Stimulated activated CD4-positive, alpha-beta T cell treated with anti-CD3 and anti-CD28 coated beads, Interleukin-12 subunit alpha, Interleukin-12 subunit beta, amount 100 ng/mL, for 24 hours (primary cell): ENCODE measurements at regions not wholly inside any gene's neighbourhood (a gene's known extent, or its start where the extent isn't known, plus 50 kb on each side); places are given as distances from the start of the nearest gene placed in this dataset.
"Not testable (repeated sequence)": the region's sequence is repeated elsewhere in the genome, so short reads cannot be mapped to it uniquely, and the experiment has no call there.

Source experiments
- DNase-seq, 2 experiments: peaks; one replicate each; pipeline ENCODE4 v3.0.0-alpha.2; 2020; ENCODE audit warnings: low read depth in 2 of 2

DNA sequence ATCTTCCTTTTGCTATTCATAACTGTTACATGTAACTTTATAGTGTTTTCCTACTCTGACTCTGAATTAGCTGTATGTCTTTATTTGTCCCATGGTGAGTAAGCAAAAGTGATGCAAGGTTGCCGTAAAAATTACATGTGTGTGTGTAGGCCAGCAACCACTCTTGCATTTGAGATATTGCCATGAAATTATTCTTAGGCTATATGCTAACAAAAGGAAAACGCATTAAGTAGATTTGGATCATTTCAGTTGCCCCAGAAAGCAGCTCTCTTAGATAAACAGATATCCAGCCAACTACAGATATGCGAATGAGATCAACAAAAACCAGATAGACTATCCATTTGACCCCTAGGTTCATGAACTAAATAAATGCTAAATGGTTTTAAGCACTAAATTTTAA, 73.6 kb downstream of the CYLC2 start:
- no peak for DNase-seq

DNA sequence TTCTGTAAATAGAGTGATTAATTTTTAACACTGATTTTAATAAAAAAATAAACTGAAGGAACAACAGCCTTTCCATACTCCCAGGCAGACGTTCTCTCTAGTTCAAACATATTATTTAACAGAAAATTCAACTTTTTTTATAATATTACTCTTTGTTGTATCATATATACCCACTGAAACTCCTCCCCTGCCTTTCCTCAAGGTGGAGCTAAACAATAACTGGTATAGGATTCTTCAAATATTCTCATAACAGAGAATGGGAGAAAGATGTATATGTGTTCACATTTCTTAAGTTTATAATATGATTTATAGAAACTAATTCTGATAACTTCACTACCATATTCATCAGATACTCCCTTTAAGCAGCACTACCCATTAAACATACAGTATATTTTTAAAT, 83.4 kb downstream of the CYLC2 start:
- DNase-seq: no peak

DNA sequence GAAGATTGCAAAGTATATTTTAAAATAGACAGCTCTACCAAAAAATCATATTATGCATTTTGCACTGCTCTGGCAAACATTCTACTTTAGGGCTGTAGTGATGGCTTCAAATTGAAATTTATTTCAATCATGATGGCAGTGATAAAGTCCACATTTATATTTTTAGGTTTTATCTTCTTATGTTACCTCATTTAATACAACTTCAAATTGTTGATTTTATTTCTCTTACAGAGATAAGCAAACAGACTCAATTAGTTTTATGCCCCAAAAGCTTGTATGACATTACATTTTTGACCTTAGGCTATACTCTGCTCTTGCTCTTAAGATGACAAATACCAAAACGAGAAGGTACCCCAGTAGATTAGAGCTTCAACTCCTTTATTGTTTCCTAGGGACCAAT, 87.4 kb downstream of the CYLC2 start:
- DNase-seq: no peak

DNA sequence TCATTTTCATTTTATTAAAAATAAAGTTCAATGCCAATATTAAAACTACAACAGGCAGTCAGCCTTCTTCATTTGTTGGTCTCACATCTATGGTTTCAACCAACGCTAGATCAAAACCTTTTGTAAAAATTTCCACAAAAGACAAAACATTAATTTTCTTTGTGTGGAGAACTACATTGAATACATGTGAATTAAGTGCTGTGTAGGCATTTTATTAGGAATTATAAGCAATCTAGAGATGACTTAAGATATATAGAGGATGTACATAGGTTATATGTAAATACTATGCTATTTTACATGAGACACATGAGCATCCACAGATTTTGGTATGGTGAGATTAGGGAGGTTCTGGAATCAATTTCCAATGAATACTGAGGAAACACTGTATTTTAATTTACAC, 94.2 kb downstream of the CYLC2 start:
- DNase-seq: no peak

DNA sequence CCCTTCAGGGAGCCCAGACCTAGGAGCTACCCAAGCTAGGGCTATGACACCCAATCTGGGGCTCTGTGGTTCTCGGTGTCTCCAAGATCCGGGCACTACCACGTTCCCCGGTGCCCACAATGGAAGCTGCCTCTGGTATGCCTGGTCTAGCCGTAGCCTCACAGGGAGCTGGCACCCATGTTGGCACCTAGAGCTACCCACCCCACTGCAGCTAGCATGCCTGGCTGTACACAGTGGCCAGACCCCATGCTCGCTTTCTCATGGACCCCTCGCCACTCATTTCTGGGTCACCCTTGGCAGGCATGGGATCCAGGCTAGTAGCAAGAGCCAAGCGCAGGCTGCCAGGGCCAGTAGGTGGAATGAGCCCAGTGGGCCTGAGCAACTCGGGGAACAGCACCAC, 109.0 kb downstream of the CYLC2 start:
- no peak for DNase-seq

DNA sequence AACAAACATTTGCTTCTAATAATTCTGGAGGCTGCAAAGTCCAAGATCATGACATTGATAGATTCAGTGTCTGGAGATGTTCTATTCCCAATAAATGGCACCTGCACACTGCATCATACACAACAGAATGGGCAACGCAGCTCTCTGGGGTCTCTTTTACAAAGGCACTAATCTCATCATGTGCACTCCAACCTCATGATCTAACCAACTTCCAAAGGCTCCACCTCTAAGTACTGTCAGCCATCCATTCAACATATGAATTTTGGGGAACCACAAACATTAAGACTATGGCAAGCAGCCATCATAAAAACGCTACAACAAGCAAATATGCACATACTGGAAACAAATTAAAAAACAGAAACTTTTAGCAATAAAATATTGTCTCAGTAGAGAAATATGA, 121.1 kb downstream of the CYLC2 start:
- DNase-seq: no peak

DNA sequence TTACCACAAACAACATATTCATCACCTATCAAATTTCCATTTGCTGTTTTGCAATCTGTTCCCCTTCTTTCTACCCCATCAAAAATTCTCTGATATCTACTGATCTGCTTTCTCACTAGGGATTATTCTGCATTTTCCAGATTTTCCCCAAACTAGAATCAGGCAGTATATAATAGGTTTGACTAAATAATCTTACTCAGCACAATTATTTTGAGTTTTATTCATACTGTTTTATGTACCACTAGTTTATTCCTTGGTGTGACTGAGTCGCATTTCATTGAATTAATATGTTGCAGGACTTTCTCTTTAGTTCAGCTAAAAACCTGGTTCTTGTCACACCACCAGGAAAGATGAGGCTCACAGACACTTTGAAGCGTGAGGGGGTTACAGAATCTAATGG, 131.4 kb downstream of the CYLC2 start:
- DNase-seq: no peak

DNA sequence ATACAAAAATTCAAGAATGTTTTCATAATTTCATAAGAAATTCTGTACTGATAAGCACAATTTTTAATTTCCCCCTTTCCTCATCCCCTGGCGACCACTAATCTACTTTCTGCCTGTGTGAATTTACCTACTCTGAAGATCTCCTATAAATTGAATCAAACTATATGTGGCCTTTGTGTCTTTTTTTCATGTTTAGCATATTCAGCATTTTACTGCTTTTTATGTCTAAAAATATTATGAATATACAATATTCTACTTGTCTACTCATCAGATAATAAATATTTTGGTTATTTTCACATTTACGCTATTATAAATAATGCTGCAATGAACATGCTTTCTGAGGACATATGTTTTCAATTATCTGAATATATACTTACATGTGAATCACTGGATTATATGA, 144.8 kb downstream of the CYLC2 start:
- no peak for DNase-seq

DNA sequence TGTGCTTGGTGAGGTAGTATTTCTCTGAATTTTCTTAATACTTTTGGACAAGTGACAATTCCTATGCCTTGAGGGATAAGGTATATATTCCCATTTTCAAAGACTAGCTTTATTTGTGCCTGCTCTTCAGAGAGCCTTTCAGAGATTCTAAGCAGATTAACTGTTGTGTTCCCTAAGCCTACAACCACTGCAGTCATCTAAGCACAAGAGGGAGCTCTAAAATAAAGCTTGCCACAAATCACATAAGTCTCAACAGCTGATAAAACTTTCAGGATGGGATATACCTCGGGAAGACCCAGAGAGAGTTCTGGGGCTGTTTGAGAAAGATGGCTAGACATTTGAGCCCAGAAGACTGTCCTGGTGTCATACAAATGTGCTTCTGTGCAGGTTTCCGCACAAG, 157.3 kb downstream of the CYLC2 start:
- DNase-seq: no peak

DNA sequence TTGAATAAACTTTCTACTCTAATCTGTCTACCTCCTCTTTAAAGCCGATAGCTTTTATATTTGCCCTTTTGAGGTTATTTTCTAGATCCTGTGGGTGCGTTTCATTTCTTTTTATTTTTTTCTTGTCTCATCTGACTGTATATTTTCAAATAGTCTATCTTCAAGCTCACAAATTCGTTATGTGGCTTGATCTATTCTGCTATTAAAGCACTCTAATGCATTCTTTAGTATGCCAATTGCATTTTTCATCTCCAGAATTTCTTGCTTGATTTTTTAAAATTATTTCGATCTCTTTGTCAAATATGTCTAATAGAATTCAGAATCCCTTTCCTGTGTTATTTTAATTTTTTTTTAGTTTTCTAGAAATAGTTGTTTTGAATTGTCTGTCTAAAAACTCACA, 172.4 kb downstream of the CYLC2 start:
- DNase-seq: no peak

DNA sequence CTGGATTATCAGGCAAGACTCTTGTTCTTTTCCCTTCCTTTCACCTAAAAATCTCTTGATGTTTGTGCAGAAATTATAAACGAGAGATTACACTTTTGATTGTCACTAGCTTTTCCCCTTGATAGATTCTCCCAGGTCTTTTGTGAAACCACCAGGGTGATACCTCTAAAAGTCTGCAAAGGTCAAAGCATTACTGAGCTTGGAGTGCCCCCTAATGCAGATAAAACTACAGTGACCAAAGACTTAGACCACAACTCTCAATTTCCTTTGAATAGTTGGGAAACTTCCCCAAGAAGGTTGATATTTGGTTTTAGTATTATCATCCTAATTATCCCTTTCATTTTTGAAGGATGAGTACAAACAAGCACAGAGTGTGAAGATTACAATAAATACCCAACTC, 173.1 kb downstream of the CYLC2 start:
- no peak for DNase-seq

DNA sequence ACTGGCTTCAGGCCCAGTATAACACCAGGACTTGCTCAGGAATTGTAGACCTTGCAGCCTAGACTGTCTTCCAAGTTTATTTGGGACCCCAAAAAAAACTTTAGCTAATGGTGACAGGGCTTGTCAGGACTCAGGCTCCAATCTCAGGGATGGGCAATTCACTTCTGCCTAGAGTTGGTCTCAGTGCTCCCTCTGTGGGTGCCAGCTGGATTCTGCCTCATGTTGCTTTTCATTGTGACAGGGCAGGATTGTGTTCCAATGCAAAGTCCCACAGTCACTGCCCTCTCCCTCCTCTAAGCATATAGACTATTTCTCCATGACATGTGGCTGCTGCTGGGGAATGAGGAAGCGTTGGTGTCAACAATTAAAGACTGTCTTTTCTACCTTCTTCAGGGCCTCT, 174.7 kb downstream of the CYLC2 start:
- no peak for DNase-seq

DNA sequence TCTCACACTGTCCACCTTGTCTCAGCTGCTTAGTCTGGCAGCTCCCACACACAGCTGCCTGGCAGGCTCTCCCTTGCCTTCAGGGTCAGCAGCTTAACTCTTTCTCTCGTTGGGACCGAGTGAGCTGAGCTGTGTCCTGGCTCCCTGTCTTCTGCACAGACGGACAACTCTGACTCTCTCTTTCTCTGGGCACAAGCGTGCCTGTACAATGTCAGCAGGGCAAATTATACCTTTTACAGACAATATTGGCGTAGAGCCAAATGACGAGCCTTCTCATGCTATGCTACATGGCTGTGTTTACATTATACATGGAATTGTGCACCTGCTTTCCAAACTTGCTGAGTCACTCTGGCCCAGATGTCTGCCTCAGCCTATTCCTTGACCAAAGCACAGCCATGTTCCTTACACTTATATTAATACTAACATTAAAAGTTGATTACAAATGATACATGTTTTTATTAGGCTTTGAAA, 188.6 kb downstream of the CYLC2 start:
- no peak for DNase-seq

DNA sequence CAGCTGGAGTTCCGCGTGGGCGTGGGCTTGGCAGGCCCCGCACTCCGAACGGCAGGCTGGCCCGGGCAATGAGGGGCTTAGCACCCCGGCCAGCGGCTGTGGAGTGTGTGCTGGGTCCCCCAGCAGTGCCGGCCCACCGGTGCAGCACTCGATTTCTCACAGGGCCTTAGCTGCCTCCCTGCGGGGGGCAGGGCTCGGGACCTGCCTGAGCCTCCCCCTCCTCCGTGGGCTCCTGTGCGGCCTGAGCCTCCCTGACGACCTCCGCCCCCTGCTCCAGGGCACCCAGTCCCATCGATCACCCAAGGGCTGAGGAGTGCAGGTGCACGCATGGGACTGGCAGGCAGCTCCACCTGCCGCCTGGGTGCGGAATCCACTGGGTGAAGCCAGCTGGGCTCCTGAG, 191.8 kb downstream of the CYLC2 start:
- no peak for DNase-seq

DNA sequence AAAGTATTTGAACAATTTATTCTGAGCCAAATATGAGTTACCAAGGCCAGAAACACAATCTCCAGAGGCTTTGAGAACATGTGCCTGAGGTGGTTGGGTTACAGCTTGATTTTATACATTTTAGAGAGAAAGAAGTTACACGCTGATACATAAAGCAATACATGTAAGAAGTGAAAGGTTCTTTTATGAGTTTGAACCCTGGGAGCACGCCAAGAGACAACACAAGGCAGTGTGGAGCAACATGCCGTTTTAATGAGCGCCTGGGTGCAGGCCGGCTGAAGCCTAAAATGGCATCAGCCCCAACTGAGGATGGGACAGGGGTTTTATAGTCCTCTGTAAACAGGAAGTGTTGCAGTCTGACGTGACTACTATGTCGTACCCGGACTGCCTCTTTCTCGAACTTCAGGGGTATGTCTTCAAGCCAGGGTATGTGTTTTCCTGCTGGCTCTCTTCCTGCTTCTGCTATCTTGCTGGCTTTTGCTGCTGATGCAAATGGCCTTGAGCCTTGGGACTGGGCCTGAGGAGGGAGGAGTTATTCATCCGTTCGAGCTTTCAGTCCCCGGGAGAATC, 193.7 kb downstream of the CYLC2 start:
- DNase-seq: no peak

DNA sequence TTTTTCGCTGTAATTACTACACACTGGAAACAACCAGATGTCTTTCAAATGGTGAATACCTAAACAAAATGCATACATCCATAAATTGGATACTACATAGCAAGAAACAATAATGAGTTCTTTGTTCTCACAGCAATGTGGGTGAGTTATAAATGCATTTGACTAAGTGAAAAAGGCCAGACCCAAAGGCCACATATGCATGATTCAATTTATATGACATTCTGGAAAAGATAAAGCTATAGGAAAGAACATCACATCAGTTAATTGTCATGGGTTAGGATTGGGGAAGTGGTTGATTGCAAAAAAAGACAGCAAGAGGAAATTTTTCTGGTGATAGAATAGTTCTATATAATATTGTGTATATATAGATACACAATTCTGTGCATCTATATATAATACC, 198.9 kb downstream of the CYLC2 start:
- no peak for DNase-seq

DNA sequence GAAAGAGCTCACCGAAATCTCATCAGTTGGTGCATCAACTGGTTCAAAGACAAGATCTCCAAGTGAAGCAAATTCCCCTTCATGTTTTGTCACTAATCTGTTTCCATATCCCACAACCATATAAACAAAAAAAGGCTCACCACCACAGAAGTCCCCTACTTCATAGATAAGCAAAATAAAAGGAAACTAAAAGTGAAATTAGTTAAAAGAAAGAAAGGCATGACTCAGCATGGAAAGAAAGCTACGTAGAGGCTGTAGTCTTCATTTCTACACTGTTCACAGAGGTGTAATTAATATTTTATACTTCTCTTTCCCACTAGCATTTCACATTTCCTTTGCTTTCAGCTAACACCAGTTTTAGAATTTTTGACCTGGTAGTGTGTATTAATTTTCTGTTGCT, 208.0 kb downstream of the CYLC2 start:
- no peak for DNase-seq

DNA sequence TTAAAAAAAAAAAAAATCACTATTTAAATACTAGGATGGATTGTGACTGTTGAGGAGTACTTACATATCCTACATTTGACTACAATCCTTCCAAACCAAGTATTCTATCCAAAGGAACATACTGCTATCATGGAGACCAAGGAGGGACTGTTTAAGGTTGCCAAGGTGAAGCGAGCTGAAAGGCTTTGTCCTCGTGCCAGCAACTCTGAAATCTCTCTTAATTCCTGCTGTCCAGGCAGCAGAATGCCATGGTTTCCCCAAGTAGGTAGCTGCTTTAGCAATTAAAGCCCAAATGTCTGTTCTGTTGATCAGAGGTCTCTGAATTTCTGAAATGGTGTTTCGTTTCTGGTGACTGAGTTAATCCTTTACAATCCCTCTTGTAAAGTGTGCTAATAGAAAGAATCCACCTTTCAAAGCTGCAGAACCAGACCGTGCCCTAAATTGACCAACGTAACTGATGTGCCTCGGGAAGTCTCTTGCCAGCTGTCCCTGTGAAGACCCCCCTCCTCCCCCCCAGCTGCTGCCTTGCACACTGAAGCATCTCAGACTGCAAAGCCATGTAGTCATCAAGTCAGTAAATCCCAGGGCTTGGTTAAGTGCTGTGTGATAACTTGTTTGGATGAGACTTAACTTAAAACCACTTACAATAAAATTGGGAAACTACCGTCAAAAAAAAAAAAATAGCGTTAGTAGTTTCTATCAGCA, 210.9 kb downstream of the CYLC2 start:
- DNase-seq: not testable (repeated sequence)

DNA sequence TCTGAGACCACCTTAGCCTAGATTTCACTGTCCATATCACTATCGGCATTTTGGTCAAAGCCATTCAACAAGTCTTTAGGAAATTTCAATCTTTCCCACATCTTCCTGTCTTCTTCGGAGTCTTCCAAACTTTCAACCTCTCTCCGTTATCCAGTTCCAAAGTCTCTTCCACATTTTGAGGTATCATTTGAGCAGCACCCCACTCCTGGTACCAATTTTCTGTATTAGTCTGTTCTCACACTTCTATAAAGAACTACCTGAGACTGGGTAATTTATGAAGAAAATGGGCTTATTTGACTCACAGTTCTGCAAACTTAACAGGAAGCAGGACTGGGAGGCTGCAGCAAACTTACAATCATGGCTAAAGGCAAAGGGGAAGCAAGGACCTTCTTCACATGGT, 215.5 kb downstream of the CYLC2 start:
- DNase-seq: no peak

DNA sequence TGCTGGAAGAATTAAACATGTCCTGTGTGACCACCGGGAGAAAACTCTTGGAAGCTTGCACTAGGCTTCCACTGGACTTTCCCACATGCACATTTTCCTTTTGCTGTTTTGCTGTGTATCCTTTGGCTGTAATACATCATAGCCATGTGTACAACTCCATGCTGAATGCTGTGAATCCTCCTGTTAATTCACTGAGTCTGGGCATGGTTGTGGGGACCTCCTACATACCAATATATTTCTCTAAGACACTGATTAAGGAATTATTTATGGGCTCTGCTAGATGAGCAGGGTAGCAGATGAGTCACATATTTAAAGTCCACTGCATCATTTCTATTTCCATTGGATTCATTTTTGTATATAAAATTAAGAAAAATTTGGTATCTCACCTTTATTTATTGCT, 220.1 kb downstream of the CYLC2 start:
- no peak for DNase-seq

DNA sequence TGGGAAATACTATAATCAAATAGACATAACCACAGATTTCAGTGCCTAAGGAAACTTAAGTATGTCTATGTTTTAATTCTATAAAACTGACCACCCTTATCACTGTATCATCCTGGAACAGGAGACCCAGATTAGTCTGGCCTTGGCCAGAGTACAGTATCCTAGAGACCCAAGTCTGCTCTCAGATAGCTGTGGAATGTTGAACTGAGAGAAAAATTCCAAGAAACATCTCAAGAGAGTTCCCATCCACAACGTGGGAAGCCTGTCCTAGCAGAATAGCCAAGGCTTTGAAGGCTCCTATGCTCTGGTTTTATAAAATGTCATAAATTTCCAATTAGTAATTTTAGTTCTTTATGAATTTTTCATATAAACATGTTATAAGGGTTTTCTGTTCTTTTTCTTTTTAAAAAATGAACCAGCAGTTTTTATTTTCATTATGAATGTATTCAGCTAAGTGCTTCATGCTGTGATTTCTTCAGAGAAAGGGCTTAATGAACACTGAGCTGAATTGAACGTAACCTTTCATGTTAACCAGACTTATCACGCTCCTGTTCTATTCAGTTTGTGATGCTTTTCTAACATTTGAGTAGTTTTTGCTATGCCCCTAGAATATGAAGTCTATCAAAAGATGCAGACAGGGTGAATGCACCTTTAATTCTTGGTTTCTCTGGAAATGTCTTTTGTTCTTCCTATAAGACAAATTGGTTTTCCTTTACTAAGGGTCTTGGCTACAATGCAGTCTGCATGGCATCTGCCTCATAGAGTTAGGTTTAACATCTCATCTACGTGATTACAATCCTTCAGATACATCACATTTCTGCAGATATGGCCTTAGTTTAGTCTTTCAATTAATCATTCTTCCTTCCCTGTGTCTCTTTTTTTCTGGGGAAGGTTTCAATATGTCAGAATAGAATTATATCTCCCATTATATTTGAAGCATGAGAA, 230.8 kb downstream of the CYLC2 start:
- DNase-seq: no peak

DNA sequence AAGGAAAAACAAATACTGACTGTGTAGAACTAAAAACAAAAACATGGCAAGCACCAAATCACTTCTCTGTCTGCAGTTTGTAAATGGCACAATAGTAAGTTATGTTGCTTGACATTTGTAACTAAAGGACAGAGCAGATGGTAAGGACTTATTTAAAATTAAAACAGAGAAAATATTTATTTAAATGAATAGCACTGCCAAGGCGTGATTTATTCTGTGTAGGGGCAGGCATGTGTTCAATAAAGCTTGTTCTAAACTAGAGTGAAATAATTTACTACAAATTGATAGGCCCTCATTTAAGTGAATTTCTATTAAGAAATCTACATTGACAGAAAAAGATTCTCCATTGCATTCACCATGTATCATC, 231.5 kb downstream of the CYLC2 start:
- DNase-seq: no peak

DNA sequence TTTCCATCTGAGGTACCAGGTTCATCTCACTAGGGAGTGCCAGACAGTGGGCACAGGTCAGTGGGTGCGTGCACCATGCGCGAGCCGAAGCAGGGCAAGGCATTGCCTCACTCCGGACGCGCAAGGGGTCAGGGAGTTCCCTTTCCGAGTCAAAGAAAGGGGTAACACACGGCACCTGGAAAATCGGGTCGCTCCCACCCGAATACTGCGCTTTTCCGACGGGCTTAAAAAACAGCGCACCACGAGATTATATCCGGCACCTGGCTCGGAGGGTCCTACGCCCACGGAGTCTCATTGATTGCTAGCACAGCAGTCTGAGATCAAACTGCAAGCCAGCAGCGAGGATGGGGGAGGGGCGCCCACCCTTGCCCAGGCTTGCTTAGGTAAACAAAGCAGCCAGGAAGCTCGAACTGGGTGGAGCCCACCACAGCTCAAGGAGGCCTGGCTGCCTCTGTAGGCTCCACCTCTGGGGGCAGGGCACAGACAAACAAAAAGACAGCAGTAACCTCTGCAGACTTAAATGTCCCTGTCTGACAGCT, 242.5 kb downstream of the CYLC2 start:
- DNase-seq: not testable (repeated sequence)
